ENCODE measurements at regions not wholly inside any gene's neighbourhood (a gene's known extent, or its start where the extent isn't known, plus 50 kb on each side); places are given as distances from the start of the nearest gene placed in this dataset.

- H2AFZ ChIP-seq (ENCODE audit: insufficient read depth, low read depth, low read length, poor library complexity, severe bottlenecking): no peak overlapping the region
- Mint-ChIP-seq H3K4me1 (no peaks in the 10 kb centered on the region), H3K27me3 (no peaks in the 10 kb centered on the region), H3K9me3 (ENCODE audit: insufficient read depth) (no peaks in the 10 kb centered on the region), H3K27ac (no peak overlapping the region), H3K4me3 (no peak overlapping the region)
- H3K4me3 ChIP-seq (ENCODE audit: control extremely low read depth in 1 of 5, extremely low read depth in 1 of 5, insufficient read depth in 1 of 5, low read depth in 2 of 5, low read length in 4 of 5): no peak overlapping the region
- no peaks in the 10 kb centered on the region for H3K4me1 ChIP-seq (ENCODE audit: control insufficient read depth in 2 of 2, insufficient read depth in 2 of 2, low read length in 2 of 2)
- ChIA-PET CTCF (no interaction called here), POLR2A (no interaction called here)
- no peaks in the 10 kb centered on the region for H3K36me3 ChIP-seq (replicated peaks in 1 of 2; ENCODE audit: control extremely low read depth in 1 of 2, control insufficient read depth in 1 of 2, extremely low read depth in 1 of 2, insufficient read depth in 2 of 2, low read length in 1 of 2)
- H3K4me2 ChIP-seq (replicated peaks; ENCODE audit: low read depth, low read length, poor library complexity, severe bottlenecking): no peak overlapping the region
- H3K79me2 ChIP-seq (ENCODE audit: control insufficient read depth, insufficient read depth, low read length): no peaks in the 10 kb centered on the region
- H3K9me3 ChIP-seq (ENCODE audit: control extremely low read depth in 1 of 3, control insufficient read depth in 2 of 3, insufficient read depth in 1 of 3, low read length in 2 of 3): no peaks in the 10 kb centered on the region
- no peak overlapping the region for H3K27ac ChIP-seq (ENCODE audit: low read length in 2 of 2)
- no peak for DNase-seq
- WGBS (ENCODE audit: insufficient coverage): 80% methylated on average over 1 of the region's 2 CpGs
- no peak for TF ChIP-seq CTCF (IDR thresholded peaks at IDR 0.05)
- no peak for TF ChIP-seq EZH2 (IDR thresholded peaks at IDR 0.05; ENCODE audit: borderline replicate concordance, insufficient read depth, low read depth, low read length, poor library complexity, severe bottlenecking)
- intact Hi-C loops (cut with micrococcal nuclease): no loop called here
- H4K20me1 ChIP-seq (ENCODE audit: control insufficient read depth, insufficient read depth, low read length, poor library complexity, severe bottlenecking): no peaks in the 10 kb centered on the region
- no peak for ATAC-seq (ENCODE audit: low read depth)
- no peaks in the 10 kb centered on the region for H3K27me3 ChIP-seq (replicated peaks in 1 of 4; ENCODE audit: control extremely low read depth in 1 of 4, control insufficient read depth in 3 of 4, insufficient read depth in 4 of 4, low read length in 3 of 4)
- no peak overlapping the region for H3K9ac ChIP-seq (ENCODE audit: low read length)
These were observed 347.0 kb downstream of the GPAM start for GRCh38 chr10:111836571-111836970.

DNA sequence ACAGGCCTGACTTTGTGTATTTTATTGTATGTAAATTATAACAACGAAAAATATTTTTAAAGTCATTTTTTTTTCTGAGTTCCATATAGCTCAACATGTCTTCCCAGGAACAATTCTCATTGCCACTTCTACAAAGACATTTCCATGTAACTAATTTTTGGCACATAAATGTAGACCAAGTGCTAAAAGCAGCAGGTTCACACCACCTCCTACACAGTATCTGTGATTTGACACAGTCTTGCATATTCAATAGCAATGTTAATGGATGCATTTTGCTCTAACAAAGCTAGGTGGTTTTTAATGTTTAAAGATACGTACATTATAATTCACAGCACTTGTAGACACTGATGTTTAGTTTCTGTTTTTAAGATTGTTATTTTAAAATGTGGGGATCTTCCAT lies 346.5 kb downstream of the GPAM start:
- TF ChIP-seq EZH2 (IDR thresholded peaks at IDR 0.05; ENCODE audit: borderline replicate concordance, insufficient read depth, low read depth, low read length, poor library complexity, severe bottlenecking): no peak
- TF ChIP-seq CTCF (IDR thresholded peaks at IDR 0.05): no peak
- intact Hi-C loops (cut with micrococcal nuclease): no loop called here
- no peaks in the 10 kb centered on the region for H3K4me1 Mint-ChIP-seq
- H3K4me3 Mint-ChIP-seq: no peak overlapping the region
- H4K20me1 ChIP-seq (ENCODE audit: control insufficient read depth, insufficient read depth, low read length, poor library complexity, severe bottlenecking): no peaks in the 10 kb centered on the region
- no peaks in the 10 kb centered on the region for H3K79me2 ChIP-seq (ENCODE audit: control insufficient read depth, insufficient read depth, low read length)
- H3K9me3 Mint-ChIP-seq (ENCODE audit: insufficient read depth): no peaks in the 10 kb centered on the region
- H3K27ac ChIP-seq (ENCODE audit: low read length in 2 of 2): no peak overlapping the region
- no peaks in the 10 kb centered on the region for H3K9me3 ChIP-seq (ENCODE audit: control extremely low read depth in 1 of 3, control insufficient read depth in 2 of 3, insufficient read depth in 1 of 3, low read length in 2 of 3)
- no peaks in the 10 kb centered on the region for H3K36me3 ChIP-seq (replicated peaks in 1 of 2; ENCODE audit: control extremely low read depth in 1 of 2, control insufficient read depth in 1 of 2, extremely low read depth in 1 of 2, insufficient read depth in 2 of 2, low read length in 1 of 2)
- no peaks in the 10 kb centered on the region for H3K27me3 ChIP-seq (replicated peaks in 1 of 4; ENCODE audit: control extremely low read depth in 1 of 4, control insufficient read depth in 3 of 4, insufficient read depth in 4 of 4, low read length in 3 of 4)
- H3K27ac Mint-ChIP-seq: no peak overlapping the region
- H3K9ac ChIP-seq (ENCODE audit: low read length): no peak overlapping the region
- no peaks in the 10 kb centered on the region for H3K27me3 Mint-ChIP-seq
- ATAC-seq (ENCODE audit: low read depth): no peak
- WGBS (ENCODE audit: insufficient coverage): no CpG with 5 or more reads among the region's 2 CpGs
- H3K4me1 ChIP-seq (ENCODE audit: control insufficient read depth in 2 of 2, insufficient read depth in 2 of 2, low read length in 2 of 2): no peaks in the 10 kb centered on the region
- H3K4me3 ChIP-seq (ENCODE audit: control extremely low read depth in 1 of 5, extremely low read depth in 1 of 5, insufficient read depth in 1 of 5, low read depth in 2 of 5, low read length in 4 of 5): no peak overlapping the region
- DNase-seq: no peak
- H2AFZ ChIP-seq (ENCODE audit: insufficient read depth, low read depth, low read length, poor library complexity, severe bottlenecking): no peak overlapping the region
- ChIA-PET CTCF (no interaction called here), POLR2A (no interaction called here)
- no peak overlapping the region for H3K4me2 ChIP-seq (replicated peaks; ENCODE audit: low read depth, low read length, poor library complexity, severe bottlenecking)
